GM18951 (cell line): ENCODE measurements at regions not wholly inside any gene's neighbourhood (a gene's known extent, or its start where the extent isn't known, plus 50 kb on each side); places are given as distances from the start of the nearest gene placed in this dataset.

Source experiments
- POLR2A ChIP-seq: IDR thresholded peaks from 4 replicates; pipeline ENCODE4 v1.6.1; 2011; ENCODE audit warnings: mild to moderate bottlenecking; ENCODE audit not compliant: insufficient read length, insufficient read depth; ENCODE audit errors: extremely low read depth
- in situ Hi-C: fragments of 300-500 bp; cut with MboI; formaldehyde crosslinking; loops from one replicate; pipeline ENCODE4 v1.12.0; 2022; ENCODE audit warnings: low sequenced_read_pairs, mixed read lengths, inconsistent platforms; ENCODE audit not compliant: unreplicated experiment

GRCh38 chr2:41958775-41959174 lies 89.0 kb upstream of the PKDCC start:
- no peak for TF ChIP-seq POLR2A
- in situ Hi-C loops, result no loop called here

- in situ Hi-C loops, result no loop called here
- no peak for TF ChIP-seq POLR2A
Observed at GRCh38 chr2:41959760-41960159, 88.1 kb upstream of the PKDCC start.

GRCh38 chr2:41962922-41963622 lies 84.7 kb upstream of the PKDCC start:
- in situ Hi-C loops, result no loop called here
- no peak for TF ChIP-seq POLR2A

GRCh38 chr2:41963661-41964525 lies 83.9 kb upstream of the PKDCC start:
- in situ Hi-C loops, result no loop called here
- no peak for TF ChIP-seq POLR2A

GRCh38 chr2:41965173-41965908 lies 82.5 kb upstream of the PKDCC start:
- no peak for TF ChIP-seq POLR2A
- in situ Hi-C loops, result no loop called here

- in situ Hi-C loops, result no loop called here
- no peak for TF ChIP-seq POLR2A
Observed at GRCh38 chr2:41965909-41966295, 81.9 kb upstream of the PKDCC start.

- in situ Hi-C loops, result no loop called here
- no peak for TF ChIP-seq POLR2A
Observed at GRCh38 chr2:41966431-41966893, 81.4 kb upstream of the PKDCC start.

GRCh38 chr2:41966920-41967319 lies 80.9 kb upstream of the PKDCC start:
- no peak for TF ChIP-seq POLR2A
- in situ Hi-C loops, result no loop called here

GRCh38 chr2:41967476-41968181 lies 80.2 kb upstream of the PKDCC start:
- in situ Hi-C loops, result no loop called here
- TF ChIP-seq POLR2A, result no peak

GRCh38 chr2:41968182-41968578 lies 79.6 kb upstream of the PKDCC start:
- no peak for TF ChIP-seq POLR2A
- in situ Hi-C loops, result no loop called here

GRCh38 chr2:41970988-41971660 lies 76.7 kb upstream of the PKDCC start:
- no peak for TF ChIP-seq POLR2A
- in situ Hi-C loops, result no loop called here

GRCh38 chr2:41972179-41972578 lies 75.6 kb upstream of the PKDCC start:
- in situ Hi-C loops, result no loop called here

More at GRCh38 chr2:41972179-41972578, 75.6 kb upstream of the PKDCC start:
- no peak for TF ChIP-seq POLR2A
